ENCODE measurements at regions not wholly inside any gene's neighbourhood (a gene's known extent, or its start where the extent isn't known, plus 50 kb on each side); places are given as distances from the start of the nearest gene placed in this dataset.

DNA sequence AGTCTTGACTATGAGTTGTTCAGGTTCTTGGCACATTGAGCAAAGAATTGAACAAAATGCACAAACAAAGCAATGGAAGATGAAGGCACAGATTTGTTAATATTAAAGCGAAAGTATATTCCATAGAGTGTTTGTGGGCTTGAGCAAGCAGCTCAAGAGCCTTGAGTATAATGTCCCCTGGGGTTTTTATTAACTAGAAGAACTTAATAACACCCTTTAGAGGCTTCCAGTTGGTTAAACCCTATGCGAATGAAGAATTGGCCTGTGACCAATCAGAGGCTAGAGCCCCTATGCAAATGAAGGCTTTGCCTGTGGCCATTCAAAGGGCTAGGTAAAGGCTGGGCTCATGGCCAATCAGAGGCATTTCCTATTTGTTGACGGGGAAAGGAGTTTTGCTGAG is 135.3 kb upstream of the IL12B start:
- WGBS (ENCODE audit: insufficient coverage), result 60% methylated on average over 1 of the region's 3 CpGs
- H3K27ac ChIP-seq (ENCODE audit: low read depth, low read length), result no peak overlapping the region
- no peaks in the 10 kb centered on the region for H3K9me3 ChIP-seq (ENCODE audit: control insufficient read depth, insufficient read depth, low read length)
- no peak overlapping the region for H3K4me3 ChIP-seq (ENCODE audit: low read depth, low read length)
- no peaks in the 10 kb centered on the region for H3K4me1 ChIP-seq (ENCODE audit: control insufficient read depth, insufficient read depth, low read length)
- no peaks in the 10 kb centered on the region for H3K27me3 ChIP-seq (ENCODE audit: control insufficient read depth, insufficient read depth, low read length)
- no peaks in the 10 kb centered on the region for H3K36me3 ChIP-seq (ENCODE audit: control insufficient read depth, insufficient read depth, low read length)
- DNase-seq (ENCODE audit: low read depth in 4 of 6, low spot score in 6 of 6), result no peak

DNA sequence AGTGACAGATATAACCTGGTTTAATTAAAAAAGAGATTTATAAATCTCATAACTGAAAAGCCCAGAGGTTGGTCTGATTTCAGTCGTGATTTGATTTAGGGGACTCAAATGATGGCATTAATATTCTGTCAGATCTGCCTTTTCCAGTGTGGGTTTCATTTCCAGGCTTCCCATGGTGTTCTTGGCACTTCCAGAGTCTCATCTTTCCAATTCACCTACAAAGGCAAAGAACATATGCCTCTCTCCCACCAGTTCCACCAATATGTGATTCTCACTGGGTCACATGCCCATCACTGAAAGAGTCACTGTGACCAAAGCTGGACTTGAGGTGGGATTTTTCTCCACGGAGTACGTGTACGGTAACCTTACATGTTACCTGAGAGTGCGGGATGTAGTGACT is 137.4 kb upstream of the IL12B start:
- DNase-seq (ENCODE audit: low read depth in 4 of 6, low spot score in 6 of 6), result no peak
- Histone ChIP-seq H3K27me3 (ENCODE audit: control insufficient read depth, insufficient read depth, low read length) (no peaks in the 10 kb centered on the region), H3K27ac (ENCODE audit: low read depth, low read length) (no peak overlapping the region), H3K36me3 (ENCODE audit: control insufficient read depth, insufficient read depth, low read length) (no peaks in the 10 kb centered on the region), H3K4me3 (ENCODE audit: low read depth, low read length) (no peak overlapping the region), H3K4me1 (ENCODE audit: control insufficient read depth, insufficient read depth, low read length) (no peaks in the 10 kb centered on the region), H3K9me3 (ENCODE audit: control insufficient read depth, insufficient read depth, low read length) (no peaks in the 10 kb centered on the region)
- WGBS (ENCODE audit: insufficient coverage), result 100% methylated on average over 4 of the region's 5 CpGs

DNA sequence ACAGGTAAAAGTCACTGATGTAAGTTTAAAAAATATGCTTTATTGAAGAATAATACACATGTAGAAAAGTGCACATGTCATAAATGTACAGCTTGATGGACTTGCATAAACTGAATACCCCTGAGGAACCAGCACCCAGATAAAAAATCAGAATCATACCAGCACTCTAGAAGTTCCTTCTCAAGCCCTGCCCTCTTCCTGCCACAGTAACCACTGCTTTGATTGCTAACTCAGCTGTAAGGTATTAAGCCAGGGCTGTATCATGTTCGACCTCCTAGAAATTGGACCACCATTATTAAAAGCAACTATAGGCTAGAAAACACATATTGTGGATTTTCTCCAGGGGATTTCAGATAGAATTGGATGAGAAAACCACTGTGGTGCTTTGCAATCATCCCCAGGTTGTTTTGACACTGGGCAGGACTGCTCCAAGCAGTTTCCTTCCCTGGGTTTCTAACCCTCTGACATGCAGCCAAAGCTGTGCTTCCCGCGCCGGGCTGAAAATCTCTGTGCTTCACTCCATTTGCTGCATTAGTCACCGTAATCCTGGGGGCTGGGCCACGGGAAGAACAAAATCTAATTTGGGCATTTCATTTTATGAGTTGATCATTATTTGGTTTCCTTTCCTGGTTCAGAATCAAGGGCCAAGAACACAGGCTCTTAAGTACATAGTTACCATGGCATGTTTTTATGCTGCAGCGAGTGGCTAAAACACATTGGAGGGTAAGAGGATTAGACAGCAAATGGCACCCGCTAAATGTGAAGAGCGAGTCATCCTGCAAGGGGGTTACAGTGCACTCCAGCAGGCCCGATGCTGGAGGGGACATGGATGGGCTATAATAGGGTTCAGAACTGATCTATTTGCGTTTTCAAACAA is 139.4 kb upstream of the IL12B start:
- Histone ChIP-seq H3K4me3 (ENCODE audit: low read depth, low read length) (no peak overlapping the region), H3K27me3 (ENCODE audit: control insufficient read depth, insufficient read depth, low read length) (no peaks in the 10 kb centered on the region), H3K9me3 (ENCODE audit: control insufficient read depth, insufficient read depth, low read length) (no peaks in the 10 kb centered on the region), H3K36me3 (ENCODE audit: control insufficient read depth, insufficient read depth, low read length) (no peaks in the 10 kb centered on the region), H3K4me1 (ENCODE audit: control insufficient read depth, insufficient read depth, low read length) (no peaks in the 10 kb centered on the region), H3K27ac (ENCODE audit: low read depth, low read length) (no peak overlapping the region)
- 85% methylated on average over 6 of the region's 11 CpGs for WGBS (ENCODE audit: insufficient coverage)
- no peak for DNase-seq (ENCODE audit: low read depth in 4 of 6, low spot score in 6 of 6)

DNA sequence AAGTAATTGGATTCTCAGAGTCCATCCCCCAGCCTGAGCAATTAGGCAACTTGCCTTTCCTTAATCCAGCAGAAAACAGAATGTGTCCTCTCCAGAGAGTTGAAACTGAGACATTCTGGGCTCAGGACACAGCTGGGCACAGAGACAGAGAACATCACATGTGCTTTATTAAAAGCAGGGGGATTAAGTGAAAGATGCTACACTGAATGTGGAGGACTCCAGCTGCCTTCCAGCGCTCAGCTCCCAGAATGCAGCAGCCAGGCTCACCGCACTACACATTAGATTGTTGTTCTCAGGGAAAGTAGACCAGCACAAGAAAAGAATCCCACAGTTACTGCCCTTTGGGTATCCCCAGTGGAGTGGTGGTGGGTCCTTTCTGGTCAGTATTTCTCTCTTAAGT is 141.6 kb upstream of the IL12B start:
- H3K27ac ChIP-seq (ENCODE audit: low read depth, low read length), result no peak overlapping the region
- no CpG with 5 or more reads among the region's 2 CpGs for WGBS (ENCODE audit: insufficient coverage)
- H3K36me3 ChIP-seq (ENCODE audit: control insufficient read depth, insufficient read depth, low read length), result no peaks in the 10 kb centered on the region
- no peak for DNase-seq (ENCODE audit: low read depth in 4 of 6, low spot score in 6 of 6)
- H3K9me3 ChIP-seq (ENCODE audit: control insufficient read depth, insufficient read depth, low read length), result no peaks in the 10 kb centered on the region
- no peak overlapping the region for H3K4me3 ChIP-seq (ENCODE audit: low read depth, low read length)
- H3K4me1 ChIP-seq (ENCODE audit: control insufficient read depth, insufficient read depth, low read length), result no peaks in the 10 kb centered on the region
- no peaks in the 10 kb centered on the region for H3K27me3 ChIP-seq (ENCODE audit: control insufficient read depth, insufficient read depth, low read length)

DNA sequence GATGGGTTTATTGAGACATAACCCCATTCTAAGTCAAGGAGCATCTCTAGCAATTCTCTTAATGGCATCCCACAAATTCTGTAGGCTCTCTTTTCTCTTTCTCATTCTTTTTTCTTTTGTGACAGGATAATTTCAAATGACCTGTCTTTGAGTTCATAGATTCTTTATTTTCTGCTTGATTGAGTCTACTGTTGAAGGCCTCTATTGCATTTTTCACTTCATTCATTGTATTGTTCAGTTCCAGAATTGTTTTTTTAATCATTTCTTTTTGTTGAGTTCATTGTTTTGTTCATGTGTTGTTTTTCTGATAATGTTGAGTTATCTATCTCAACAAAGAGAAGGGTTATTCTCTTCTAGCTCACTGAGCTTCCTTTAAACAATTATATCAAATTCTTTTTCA is 144.7 kb upstream of the IL12B start:
- no peak overlapping the region for H3K4me3 ChIP-seq (ENCODE audit: low read depth, low read length)
- no peaks in the 10 kb centered on the region for H3K36me3 ChIP-seq (ENCODE audit: control insufficient read depth, insufficient read depth, low read length)
- H3K9me3 ChIP-seq (ENCODE audit: control insufficient read depth, insufficient read depth, low read length), result no peaks in the 10 kb centered on the region
- H3K4me1 ChIP-seq (ENCODE audit: control insufficient read depth, insufficient read depth, low read length), result no peaks in the 10 kb centered on the region
- H3K27ac ChIP-seq (ENCODE audit: low read depth, low read length), result no peak overlapping the region
- DNase-seq (ENCODE audit: low read depth in 4 of 6, low spot score in 6 of 6), result no peak
- H3K27me3 ChIP-seq (ENCODE audit: control insufficient read depth, insufficient read depth, low read length), result no peaks in the 10 kb centered on the region

DNA sequence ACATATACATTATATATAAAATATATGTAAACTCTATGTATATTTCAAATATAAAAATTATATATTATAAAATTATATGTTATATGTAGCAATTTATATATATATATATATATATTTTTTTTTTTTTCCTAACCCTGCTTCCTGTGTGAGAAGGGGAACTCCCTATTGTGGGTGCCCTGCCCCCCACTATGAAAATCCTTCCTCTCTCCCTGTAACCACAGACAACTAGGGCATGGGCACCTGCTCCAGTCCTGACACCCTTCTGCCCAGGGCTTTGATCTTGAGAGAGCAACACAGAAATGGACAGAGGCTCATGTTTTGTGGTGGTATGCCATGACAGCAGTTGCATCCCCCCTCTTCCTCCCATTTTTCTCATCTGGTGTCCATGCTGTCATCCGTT is 148.7 kb upstream of the IL12B start:
- no peak overlapping the region for H3K4me3 ChIP-seq (ENCODE audit: low read depth, low read length)
- no peaks in the 10 kb centered on the region for H3K9me3 ChIP-seq (ENCODE audit: control insufficient read depth, insufficient read depth, low read length)
- H3K36me3 ChIP-seq (ENCODE audit: control insufficient read depth, insufficient read depth, low read length), result no peaks in the 10 kb centered on the region
- H3K4me1 ChIP-seq (ENCODE audit: control insufficient read depth, insufficient read depth, low read length), result no peaks in the 10 kb centered on the region
- H3K27ac ChIP-seq (ENCODE audit: low read depth, low read length), result no peak overlapping the region
- no peak for DNase-seq (ENCODE audit: low read depth in 4 of 6, low spot score in 6 of 6)
- no peaks in the 10 kb centered on the region for H3K27me3 ChIP-seq (ENCODE audit: control insufficient read depth, insufficient read depth, low read length)
- WGBS (ENCODE audit: insufficient coverage), result 63% methylated on average over 1 of the region's 1 CpG

DNA sequence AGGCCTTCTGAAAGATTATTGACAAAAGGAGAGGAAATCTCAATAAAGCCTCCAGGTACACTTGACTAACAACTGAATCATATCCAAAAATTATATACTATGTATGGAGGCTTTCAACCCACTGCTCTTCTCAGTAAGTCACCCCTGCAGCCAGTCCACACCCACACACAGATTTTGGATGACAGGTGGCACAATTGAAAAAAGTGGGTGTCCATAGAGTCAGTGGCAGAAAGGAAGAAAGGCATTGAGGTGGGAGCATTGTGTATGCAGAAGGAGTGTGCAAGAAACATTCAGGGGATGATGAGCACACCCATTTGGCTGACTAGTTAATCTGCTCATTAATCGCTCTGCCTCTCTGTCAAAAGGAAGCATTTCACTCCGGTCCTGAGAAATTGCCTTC is 150.6 kb upstream of the IL12B start:
- no peaks in the 10 kb centered on the region for H3K36me3 ChIP-seq (ENCODE audit: control insufficient read depth, insufficient read depth, low read length)
- H3K4me1 ChIP-seq (ENCODE audit: control insufficient read depth, insufficient read depth, low read length), result no peaks in the 10 kb centered on the region
- H3K9me3 ChIP-seq (ENCODE audit: control insufficient read depth, insufficient read depth, low read length), result no peaks in the 10 kb centered on the region
- no peaks in the 10 kb centered on the region for H3K27me3 ChIP-seq (ENCODE audit: control insufficient read depth, insufficient read depth, low read length)
- no peak for DNase-seq (ENCODE audit: low read depth in 4 of 6, low spot score in 6 of 6)
- no peak overlapping the region for H3K4me3 ChIP-seq (ENCODE audit: low read depth, low read length)
- no CpG with 5 or more reads among the region's 2 CpGs for WGBS (ENCODE audit: insufficient coverage)
- no peak overlapping the region for H3K27ac ChIP-seq (ENCODE audit: low read depth, low read length)

DNA sequence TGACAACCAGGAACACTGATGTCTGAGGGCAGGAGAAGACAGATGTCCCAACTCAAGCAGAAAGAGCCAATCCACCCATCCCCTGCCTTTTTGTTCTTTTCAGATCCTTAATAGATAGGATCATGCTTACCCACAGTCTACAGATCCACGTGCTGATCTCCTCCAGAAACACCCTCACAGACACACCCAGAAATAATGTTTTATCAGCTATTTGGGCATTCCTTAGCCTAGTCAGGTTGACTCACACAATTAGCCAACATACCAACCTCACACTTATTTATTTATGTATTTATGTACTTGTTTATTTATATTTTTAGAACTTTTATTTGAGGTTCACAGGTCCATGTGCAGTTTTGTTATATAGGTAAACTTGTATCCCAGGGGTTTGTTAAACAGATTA is 151.5 kb upstream of the IL12B start:
- no peaks in the 10 kb centered on the region for H3K4me1 ChIP-seq (ENCODE audit: control insufficient read depth, insufficient read depth, low read length)
- H3K9me3 ChIP-seq (ENCODE audit: control insufficient read depth, insufficient read depth, low read length), result no peaks in the 10 kb centered on the region
- no peak for DNase-seq (ENCODE audit: low read depth in 4 of 6, low spot score in 6 of 6)
- no peaks in the 10 kb centered on the region for H3K36me3 ChIP-seq (ENCODE audit: control insufficient read depth, insufficient read depth, low read length)
- H3K27ac ChIP-seq (ENCODE audit: low read depth, low read length), result no peak overlapping the region
- no CpG with 5 or more reads among the region's 1 CpG for WGBS (ENCODE audit: insufficient coverage)
- no peak overlapping the region for H3K4me3 ChIP-seq (ENCODE audit: low read depth, low read length)
- no peaks in the 10 kb centered on the region for H3K27me3 ChIP-seq (ENCODE audit: control insufficient read depth, insufficient read depth, low read length)

DNA sequence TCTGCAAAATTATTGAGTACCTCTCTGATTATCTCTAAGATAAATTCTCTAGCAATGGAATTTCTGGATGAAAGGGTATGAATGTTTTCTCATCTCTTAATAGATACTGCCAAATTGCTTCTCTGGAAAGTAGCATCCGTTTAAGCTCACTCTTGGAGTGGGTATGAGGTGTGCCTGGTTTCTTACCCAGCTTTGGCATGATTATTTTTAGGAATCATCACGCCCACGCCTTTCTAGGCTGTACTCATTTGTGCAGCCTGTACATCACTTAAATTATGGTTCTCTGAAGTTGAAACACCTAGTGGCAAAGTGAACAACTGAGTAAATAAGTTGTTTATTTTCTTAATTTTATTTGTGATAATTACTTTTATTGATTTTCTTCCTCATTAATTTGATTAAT is 156.5 kb upstream of the IL12B start:
- H3K4me1 ChIP-seq (ENCODE audit: control insufficient read depth, insufficient read depth, low read length), result no peaks in the 10 kb centered on the region
- no peak overlapping the region for H3K4me3 ChIP-seq (ENCODE audit: low read depth, low read length)
- H3K36me3 ChIP-seq (ENCODE audit: control insufficient read depth, insufficient read depth, low read length), result no peaks in the 10 kb centered on the region
- H3K9me3 ChIP-seq (ENCODE audit: control insufficient read depth, insufficient read depth, low read length), result no peaks in the 10 kb centered on the region
- H3K27ac ChIP-seq (ENCODE audit: low read depth, low read length), result no peak overlapping the region
- no peaks in the 10 kb centered on the region for H3K27me3 ChIP-seq (ENCODE audit: control insufficient read depth, insufficient read depth, low read length)
- no peak for DNase-seq (ENCODE audit: low read depth in 4 of 6, low spot score in 6 of 6)
- WGBS (ENCODE audit: insufficient coverage), result 60% methylated on average over 1 of the region's 3 CpGs

DNA sequence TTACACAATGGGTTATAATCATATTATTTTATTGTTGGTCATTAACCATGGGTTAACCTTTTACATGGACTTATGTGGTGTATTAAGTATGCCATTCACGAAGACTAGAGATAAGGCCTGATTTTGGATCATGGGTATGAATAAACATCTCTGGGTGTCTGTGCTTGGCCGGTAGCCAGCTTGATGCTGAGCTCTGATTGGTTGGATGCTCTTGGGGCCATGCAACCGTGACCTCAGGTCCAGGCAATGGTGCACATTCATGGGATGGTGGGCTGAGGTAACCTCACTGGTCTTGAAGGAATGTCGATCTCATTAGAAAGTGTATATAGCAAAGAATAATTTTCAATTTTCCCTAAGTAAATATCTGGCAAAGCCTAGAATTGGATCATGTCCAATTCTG is 158.2 kb upstream of the IL12B start:
- peak in 1 of 6 donors; percentile 28 for DNase-seq (ENCODE audit: low read depth in 4 of 6, low spot score in 6 of 6)
- no peaks in the 10 kb centered on the region for H3K4me1 ChIP-seq (ENCODE audit: control insufficient read depth, insufficient read depth, low read length)
- no peaks in the 10 kb centered on the region for H3K9me3 ChIP-seq (ENCODE audit: control insufficient read depth, insufficient read depth, low read length)
- H3K36me3 ChIP-seq (ENCODE audit: control insufficient read depth, insufficient read depth, low read length), result no peaks in the 10 kb centered on the region
- H3K27ac ChIP-seq (ENCODE audit: low read depth, low read length), result no peak overlapping the region
- H3K27me3 ChIP-seq (ENCODE audit: control insufficient read depth, insufficient read depth, low read length), result no peaks in the 10 kb centered on the region
- no peak overlapping the region for H3K4me3 ChIP-seq (ENCODE audit: low read depth, low read length)
- WGBS (ENCODE audit: insufficient coverage), result 78% methylated on average over 2 of the region's 4 CpGs
